ENCODE measurements at regions not wholly inside any gene's neighbourhood (a gene's known extent, or its start where the extent isn't known, plus 50 kb on each side); places are given as distances from the start of the nearest gene placed in this dataset.

GRCh38 chr20:17844133-17844429, 124.5 kb downstream of the SNX5 start:
- H3K4me1 ChIP-seq (ENCODE audit: insufficient read depth, low read length): peaks cover 76% of the 10 kb centered on the region
- intact Hi-C loops (cut with micrococcal nuclease; ENCODE audit: unreplicated experiment): no loop called here
- no peaks in the 10 kb centered on the region for H4K20me1 ChIP-seq (ENCODE audit: insufficient read depth, low read length)
- peak overlapping the region; percentile 60; the same call in 1 of the 2 replicates for H3K4me2 ChIP-seq (ENCODE audit: low read depth, low read length)
- ChIA-PET CTCF (ENCODE audit: low intra/inter-chr PET ratio, low total read pairs) (no interaction called here), POLR2A (interaction anchor here (0.9 to 9.9 kb wide), 5 partner anchors 9 to 162 kb away, joined by 3 to 164 read pairs (median 15); partner anchors contain the start of gene RRBP1)
- H3K9ac ChIP-seq (ENCODE audit: insufficient read depth, low read depth, low read length): no peak overlapping the region
- no peak overlapping the region for H3K4me3 ChIP-seq (replicated peaks in 1 of 3; ENCODE audit: insufficient read depth in 1 of 3, low read depth in 2 of 3, low read length in 3 of 3)
- FAIRE-seq (no peak), ATAC-seq (no peak), DNase-seq (ENCODE audit: low spot score) (no peak)
- H3K27ac ChIP-seq (ENCODE audit: extremely low read length, insufficient read depth, low read length): no peak overlapping the region
- BruUV-seq (replicated peaks): no TSS peak
- H3K9me3 ChIP-seq (ENCODE audit: low read length): no peaks in the 10 kb centered on the region; the same call in 1 of the 2 replicates
- in situ Hi-C loops (cut with HindIII; ENCODE audit: extremely low pct_ligation_motif_present, low pct_unique_long_range_greater_than_20kb): no loop called here
- no peaks in the 10 kb centered on the region for H3K79me2 ChIP-seq (ENCODE audit: insufficient read depth, low read length)
- H2AFZ ChIP-seq (ENCODE audit: low read length): no peak overlapping the region
- WGBS (ENCODE audit: low lambda C conversion rate): 100% methylated on average over 1 of the region's 1 CpG
- no peaks in the 10 kb centered on the region for H3K36me3 ChIP-seq (replicated peaks in 1 of 2; ENCODE audit: control insufficient read depth in 1 of 2, insufficient read depth in 2 of 2, low read length in 2 of 2)
- peaks cover 8 to 18% of the 10 kb centered on the region in 2 experiments; a peak in 3 of 5 replicates for H3K27me3 ChIP-seq (ENCODE audit: control insufficient read depth in 1 of 2, insufficient read depth in 2 of 2, low read length in 2 of 2)
- TF ChIP-seq RFX1 (IDR thresholded peaks at IDR 0.05): no peak

- H3K36me3 ChIP-seq (replicated peaks in 1 of 2; ENCODE audit: control insufficient read depth in 1 of 2, insufficient read depth in 2 of 2, low read length in 2 of 2): no peaks in the 10 kb centered on the region
- no peaks in the 10 kb centered on the region for H3K79me2 ChIP-seq (ENCODE audit: insufficient read depth, low read length)
- H3K4me1 ChIP-seq (ENCODE audit: insufficient read depth, low read length): peaks cover 71% of the 10 kb centered on the region
- H3K27ac ChIP-seq (ENCODE audit: extremely low read length, insufficient read depth, low read length): no peak overlapping the region
- CTCF ChIA-PET (ENCODE audit: low intra/inter-chr PET ratio, low total read pairs): no interaction called here
- BruUV-seq (replicated peaks): no TSS peak
- no peaks in the 10 kb centered on the region; the same call in 1 of the 2 replicates for H3K9me3 ChIP-seq (ENCODE audit: low read length)
- H3K4me2 ChIP-seq (ENCODE audit: low read depth, low read length): peak overlapping the region; percentile 60
- H4K20me1 ChIP-seq (ENCODE audit: insufficient read depth, low read length): no peaks in the 10 kb centered on the region
- in situ Hi-C loops (cut with HindIII; ENCODE audit: extremely low pct_ligation_motif_present, low pct_unique_long_range_greater_than_20kb) (no loop called here), intact Hi-C loops (cut with micrococcal nuclease; ENCODE audit: unreplicated experiment) (no loop called here)
- FAIRE-seq (no peak), ATAC-seq (peak; percentile 69), DNase-seq (ENCODE audit: low spot score) (no peak)
- peak overlapping the region in 1 of 3 experiments; percentile 42; a peak in 1 of 6 replicates for H3K4me3 ChIP-seq (replicated peaks in 1 of 3; ENCODE audit: insufficient read depth in 1 of 3, low read depth in 2 of 3, low read length in 3 of 3)
- H3K9ac ChIP-seq (ENCODE audit: insufficient read depth, low read depth, low read length): no peak overlapping the region
- WGBS (ENCODE audit: low lambda C conversion rate): 43% methylated on average over 14 of the region's 14 CpGs
- POLR2A ChIA-PET: interaction anchor here (0.9 to 9.9 kb wide), 5 partner anchors 8 to 162 kb away, joined by 3 to 164 read pairs (median 15); partner anchors contain the start of gene RRBP1
- peaks cover 8 to 21% of the 10 kb centered on the region in 2 experiments; a peak in 3 of 5 replicates for H3K27me3 ChIP-seq (ENCODE audit: control insufficient read depth in 1 of 2, insufficient read depth in 2 of 2, low read length in 2 of 2)
- H2AFZ ChIP-seq (ENCODE audit: low read length): no peak overlapping the region
- TF ChIP-seq PTBP1 (IDR thresholded peaks at IDR 0.05; ENCODE audit: low read depth, low read length, poor library complexity, severe bottlenecking) (no peak), THAP7 (CRISPR knock-in tag; IDR thresholded peaks at IDR 0.05) (no peak), CCDC6 (CRISPR knock-in tag; IDR thresholded peaks at IDR 0.05) (peak; percentile 23; the same call in 1 of the 2 replicates), SALL1 (CRISPR knock-in tag; IDR thresholded peaks at IDR 0.05) (peak; percentile 55), ZBTB21 (CRISPR knock-in tag; IDR thresholded peaks at IDR 0.05) (peak; percentile 38; the same call in 1 of the 2 replicates), EP300 (IDR thresholded peaks at IDR 0.05; ENCODE audit: low read depth in 2 of 2, low read length in 2 of 2) (no peak), EP300 (CRISPR knock-in tag; IDR thresholded peaks at IDR 0.05; ENCODE audit: borderline replicate concordance) (no peak), KDM1A (CRISPR knock-in tag; IDR thresholded peaks at IDR 0.05) (no peak), ZNF589 (CRISPR knock-in tag; conservative IDR thresholded peaks at IDR 0.05) (no peak), MIXL1 (CRISPR knock-in tag; IDR thresholded peaks at IDR 0.05) (no peak), ZFYVE20 (CRISPR knock-in tag; IDR thresholded peaks at IDR 0.05; ENCODE audit: borderline replicate concordance, low read depth) (no peak), ZC3H13 (CRISPR knock-in tag; IDR thresholded peaks at IDR 0.05) (no peak), ZNF883 (CRISPR knock-in tag; IDR thresholded peaks at IDR 0.05; ENCODE audit: not compliant biosample characterization) (peak; percentile 38), ZNF350 (CRISPR knock-in tag; IDR thresholded peaks at IDR 0.05; ENCODE audit: borderline replicate concordance, low read depth) (peak; percentile 65; the same call in 1 of the 2 replicates), ZNF776 (CRISPR knock-in tag; IDR thresholded peaks at IDR 0.05) (peak; percentile 62; the same call in 1 of the 2 replicates), RFX5 (IDR thresholded peaks at IDR 0.05; ENCODE audit: low read depth, low read length) (no peak), TEAD3 (CRISPR knock-in tag; optimal IDR thresholded peaks at IDR 0.05; ENCODE audit: borderline replicate concordance) (no peak), ZNF737 (CRISPR knock-in tag; IDR thresholded peaks at IDR 0.05; ENCODE audit: borderline replicate concordance) (0 out of 2 replicates have a peak, but pooled peaks have one; percentile 25)
Measured at GRCh38 chr20:17843246-17844132, 125.1 kb downstream of the SNX5 start.

Measured in HepG2 (cell line).